ENCODE measurements at regions not wholly inside any gene's neighbourhood (a gene's known extent, or its start where the extent isn't known, plus 50 kb on each side); places are given as distances from the start of the nearest gene placed in this dataset.

DNA sequence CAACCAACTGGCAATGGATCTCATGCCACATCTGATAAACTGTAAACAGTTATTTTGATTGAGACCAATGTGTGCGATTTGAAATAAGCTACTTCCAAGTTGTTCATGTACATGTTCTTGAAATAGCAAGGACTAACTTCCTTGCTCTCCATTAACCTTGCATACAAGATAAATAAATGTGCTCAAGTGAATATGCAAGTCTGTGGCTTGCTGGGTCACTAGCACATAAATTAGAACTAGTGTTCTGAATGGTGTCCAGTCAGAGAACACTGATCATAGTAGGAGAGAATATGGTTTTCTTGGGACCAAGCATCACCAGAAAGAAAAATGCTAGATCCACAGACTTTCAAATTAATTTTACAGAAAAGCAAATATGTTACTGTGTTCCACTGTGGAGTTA, 640.0 kb upstream of the CCDC54 start:
- no peaks in the 10 kb centered on the region for H3K36me3 ChIP-seq (ENCODE audit: insufficient read depth, low read length)
- H3K4me3 ChIP-seq (ENCODE audit: low read length, poor library complexity, severe bottlenecking) = no peak overlapping the region
- no peaks in the 10 kb centered on the region for H3K79me2 ChIP-seq (ENCODE audit: insufficient read depth, low read length)
- H3K27me3 ChIP-seq (ENCODE audit: insufficient read depth, low read length, poor library complexity, severe bottlenecking) = no peaks in the 10 kb centered on the region
- peaks cover 10% of the 10 kb centered on the region for H3K4me1 ChIP-seq (ENCODE audit: insufficient read depth, low read length, poor library complexity, severe bottlenecking)
- no peak overlapping the region for H3K4me2 ChIP-seq (ENCODE audit: low read depth, low read length, poor library complexity, severe bottlenecking)
- H3K9me2 ChIP-seq (replicated peaks; ENCODE audit: low read depth, low read length) = no peaks in the 10 kb centered on the region
- no peaks in the 10 kb centered on the region for H3F3A ChIP-seq (ENCODE audit: low read depth)
- no peak overlapping the region for H3K9ac ChIP-seq (ENCODE audit: low read depth, low read length, poor library complexity, severe bottlenecking)
- H3K9me3 ChIP-seq (ENCODE audit: insufficient read depth, low read depth, low read length) = no peaks in the 10 kb centered on the region
- H2AFZ ChIP-seq (ENCODE audit: low read length) = no peak overlapping the region
- no peaks in the 10 kb centered on the region for H4K20me1 ChIP-seq (ENCODE audit: insufficient read depth, low read length, poor library complexity, severe bottlenecking)
- TF ChIP-seq, protein P1, sequence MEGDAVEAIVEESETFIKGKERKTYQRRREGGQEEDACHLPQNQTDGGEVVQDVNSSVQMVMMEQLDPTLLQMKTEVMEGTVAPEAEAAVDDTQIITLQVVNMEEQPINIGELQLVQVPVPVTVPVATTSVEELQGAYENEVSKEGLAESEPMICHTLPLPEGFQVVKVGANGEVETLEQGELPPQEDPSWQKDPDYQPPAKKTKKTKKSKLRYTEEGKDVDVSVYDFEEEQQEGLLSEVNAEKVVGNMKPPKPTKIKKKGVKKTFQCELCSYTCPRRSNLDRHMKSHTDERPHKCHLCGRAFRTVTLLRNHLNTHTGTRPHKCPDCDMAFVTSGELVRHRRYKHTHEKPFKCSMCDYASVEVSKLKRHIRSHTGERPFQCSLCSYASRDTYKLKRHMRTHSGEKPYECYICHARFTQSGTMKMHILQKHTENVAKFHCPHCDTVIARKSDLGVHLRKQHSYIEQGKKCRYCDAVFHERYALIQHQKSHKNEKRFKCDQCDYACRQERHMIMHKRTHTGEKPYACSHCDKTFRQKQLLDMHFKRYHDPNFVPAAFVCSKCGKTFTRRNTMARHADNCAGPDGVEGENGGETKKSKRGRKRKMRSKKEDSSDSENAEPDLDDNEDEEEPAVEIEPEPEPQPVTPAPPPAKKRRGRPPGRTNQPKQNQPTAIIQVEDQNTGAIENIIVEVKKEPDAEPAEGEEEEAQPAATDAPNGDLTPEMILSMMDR (conservative IDR thresholded peaks at IDR 0.05; ENCODE audit: low read length) = no peak
- TF ChIP-seq EZH2phosphoT487 (IDR thresholded peaks at IDR 0.05; ENCODE audit: borderline replicate concordance) = no peak

DNA sequence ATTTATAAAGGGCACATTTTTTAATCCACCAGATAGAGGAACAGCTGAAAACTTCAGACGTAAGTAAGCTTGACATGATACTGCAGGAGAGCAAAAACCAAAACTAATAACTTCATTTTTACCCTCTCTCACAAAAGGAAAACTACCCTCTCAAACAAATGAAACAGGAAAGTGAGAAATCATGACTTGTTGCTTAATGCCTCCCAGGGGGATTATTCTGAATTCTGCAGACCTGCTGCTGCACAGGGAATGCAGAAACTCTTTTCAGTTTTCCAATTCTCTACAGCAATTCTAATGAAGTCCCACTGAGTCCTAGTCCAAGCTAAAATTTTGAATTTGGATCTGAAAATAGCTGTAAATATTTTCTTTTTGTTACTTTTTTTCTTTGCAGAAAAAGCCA, 637.1 kb upstream of the CCDC54 start:
- Histone ChIP-seq H3K4me2 (ENCODE audit: low read depth, low read length, poor library complexity, severe bottlenecking) (peak overlapping the region; percentile 47), H3K4me3 (ENCODE audit: low read length, poor library complexity, severe bottlenecking) (no peak overlapping the region), H3K4me1 (ENCODE audit: insufficient read depth, low read length, poor library complexity, severe bottlenecking) (peaks cover 10% of the 10 kb centered on the region), H2AFZ (ENCODE audit: low read length) (no peak overlapping the region), H3K9me3 (ENCODE audit: insufficient read depth, low read depth, low read length) (no peaks in the 10 kb centered on the region), H3K36me3 (ENCODE audit: insufficient read depth, low read length) (no peaks in the 10 kb centered on the region), H3K9me2 (replicated peaks; ENCODE audit: low read depth, low read length) (no peaks in the 10 kb centered on the region), H3K79me2 (ENCODE audit: insufficient read depth, low read length) (no peaks in the 10 kb centered on the region), H3F3A (ENCODE audit: low read depth) (no peaks in the 10 kb centered on the region), H4K20me1 (ENCODE audit: insufficient read depth, low read length, poor library complexity, severe bottlenecking) (no peaks in the 10 kb centered on the region), H3K27me3 (ENCODE audit: insufficient read depth, low read length, poor library complexity, severe bottlenecking) (no peaks in the 10 kb centered on the region), H3K9ac (ENCODE audit: low read depth, low read length, poor library complexity, severe bottlenecking) (no peak overlapping the region)
- TF ChIP-seq, protein P1 (conservative IDR thresholded peaks at IDR 0.05; ENCODE audit: low read length) = no peak
- TF ChIP-seq EZH2phosphoT487 (IDR thresholded peaks at IDR 0.05; ENCODE audit: borderline replicate concordance) = no peak

DNA sequence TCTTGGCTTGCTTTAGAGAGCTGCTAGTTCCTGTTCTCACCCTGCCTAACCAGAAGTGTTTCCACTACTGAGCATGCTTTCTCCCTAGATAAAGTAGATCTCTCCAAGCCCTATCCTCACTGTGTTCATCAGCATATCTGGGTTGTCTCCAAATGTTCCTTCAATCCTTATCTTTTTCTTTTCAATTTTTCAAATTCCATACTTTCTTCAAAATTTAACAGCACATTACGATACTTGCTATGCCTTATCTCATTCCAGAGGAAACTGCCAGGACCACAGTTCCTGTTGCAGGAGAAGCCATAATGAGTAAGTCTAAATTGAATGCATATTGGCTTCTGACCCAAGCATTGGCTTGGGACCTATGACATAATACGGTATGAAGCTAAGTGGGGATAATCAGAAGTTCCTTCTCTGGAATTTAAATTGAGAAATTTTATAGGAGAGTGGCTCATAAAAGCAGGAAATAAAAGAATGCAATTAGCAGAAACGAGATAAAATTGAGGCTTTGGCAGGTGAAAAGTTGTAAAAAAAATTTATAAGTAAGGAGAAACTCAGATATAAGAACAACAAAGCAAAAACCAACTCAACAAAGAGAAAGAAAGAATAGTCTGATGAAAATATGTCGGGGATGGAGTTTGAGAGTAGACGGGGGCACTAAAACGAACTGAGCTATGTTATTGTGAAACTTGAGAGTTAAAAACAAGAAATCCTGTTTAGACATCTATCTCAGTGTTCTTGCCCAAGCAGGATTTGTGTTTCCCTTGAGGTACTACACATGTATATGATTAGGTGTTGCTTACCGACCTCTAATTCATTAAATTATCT, 631.7 kb upstream of the CCDC54 start:
- Histone ChIP-seq H3K4me1 (ENCODE audit: insufficient read depth, low read length, poor library complexity, severe bottlenecking) (peaks cover 15% of the 10 kb centered on the region), H3K27me3 (ENCODE audit: insufficient read depth, low read length, poor library complexity, severe bottlenecking) (no peaks in the 10 kb centered on the region), H3K4me3 (ENCODE audit: low read length, poor library complexity, severe bottlenecking) (no peak overlapping the region), H3K36me3 (ENCODE audit: insufficient read depth, low read length) (no peaks in the 10 kb centered on the region), H3F3A (ENCODE audit: low read depth) (no peaks in the 10 kb centered on the region), H2AFZ (ENCODE audit: low read length) (no peak overlapping the region), H3K9me2 (replicated peaks; ENCODE audit: low read depth, low read length) (no peaks in the 10 kb centered on the region), H3K9me3 (ENCODE audit: insufficient read depth, low read depth, low read length) (no peaks in the 10 kb centered on the region), H3K79me2 (ENCODE audit: insufficient read depth, low read length) (no peaks in the 10 kb centered on the region), H3K4me2 (ENCODE audit: low read depth, low read length, poor library complexity, severe bottlenecking) (no peak overlapping the region), H3K9ac (ENCODE audit: low read depth, low read length, poor library complexity, severe bottlenecking) (no peak overlapping the region), H4K20me1 (ENCODE audit: insufficient read depth, low read length, poor library complexity, severe bottlenecking) (no peaks in the 10 kb centered on the region)
- no peak for TF ChIP-seq EZH2phosphoT487 (IDR thresholded peaks at IDR 0.05; ENCODE audit: borderline replicate concordance)
- TF ChIP-seq, protein P1 (conservative IDR thresholded peaks at IDR 0.05; ENCODE audit: low read length) = no peak
